T1000 (cell line): ENCODE measurements at regions not wholly inside any gene's neighbourhood (a gene's known extent, or its start where the extent isn't known, plus 50 kb on each side); places are given as distances from the start of the nearest gene placed in this dataset.

Experiments
- DNase-seq: peaks from one replicate; lab custom pipeline; 2025; ENCODE audit warnings: mixed read lengths; lab: John Stamatoyannopoulos, UW

DNA sequence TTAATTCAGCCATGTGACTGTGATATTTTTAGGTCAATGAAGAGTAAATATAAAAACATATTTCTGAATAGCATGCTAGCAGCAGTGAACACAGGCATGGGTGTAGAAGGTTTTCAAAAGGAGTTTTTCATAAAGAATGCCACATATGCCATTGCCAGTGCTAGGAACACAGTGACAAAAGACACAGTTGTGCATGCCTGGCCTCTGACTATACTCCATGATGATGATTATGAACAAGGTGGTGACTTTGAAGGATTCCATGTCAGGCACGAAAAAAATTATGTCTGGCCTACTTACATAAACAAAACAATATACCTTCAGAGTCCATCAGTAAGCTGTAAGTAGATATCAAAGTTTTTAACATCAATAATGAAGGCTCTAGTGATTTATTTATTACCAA is 438.7 kb downstream of the TLE1 start:
- DNase-seq, result no peak

GRCh38 chr9:81250041-81250440 is 439.3 kb downstream of the TLE1 start:
- DNase-seq, result no peak

DNA sequence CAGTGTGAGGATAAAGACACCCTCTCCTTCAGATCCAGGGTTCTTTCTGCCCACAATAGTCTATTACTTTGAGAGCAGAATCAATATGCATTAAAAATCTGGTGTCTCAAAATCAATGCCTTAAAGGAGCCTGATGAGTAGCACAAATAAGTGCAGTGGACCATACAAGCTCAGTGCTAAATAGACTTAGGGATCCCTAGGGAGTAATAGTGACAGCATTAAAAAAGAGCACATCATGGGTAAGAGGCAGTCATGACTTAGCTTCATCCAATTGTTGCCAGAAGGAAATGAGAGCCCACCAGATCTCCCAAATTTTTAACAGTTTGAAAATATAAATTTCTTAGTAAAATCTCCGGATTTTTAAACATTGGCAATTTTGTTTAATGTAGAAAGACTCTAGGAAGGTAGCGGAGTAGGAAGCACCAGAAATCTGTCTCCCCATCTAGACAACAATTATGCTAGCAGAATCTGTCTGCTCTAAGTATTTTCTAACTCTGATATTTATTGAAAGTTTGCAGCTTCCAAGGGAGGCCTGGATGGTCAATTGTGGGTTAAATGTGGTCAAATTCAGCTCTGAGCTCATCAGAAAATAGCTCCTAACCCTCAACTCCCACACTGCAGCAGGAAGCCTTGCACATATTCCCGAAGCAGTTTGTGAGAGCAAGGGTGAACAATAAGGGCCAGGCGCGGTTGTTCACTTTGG is 443.9 kb downstream of the TLE1 start:
- DNase-seq, result no peak

DNA sequence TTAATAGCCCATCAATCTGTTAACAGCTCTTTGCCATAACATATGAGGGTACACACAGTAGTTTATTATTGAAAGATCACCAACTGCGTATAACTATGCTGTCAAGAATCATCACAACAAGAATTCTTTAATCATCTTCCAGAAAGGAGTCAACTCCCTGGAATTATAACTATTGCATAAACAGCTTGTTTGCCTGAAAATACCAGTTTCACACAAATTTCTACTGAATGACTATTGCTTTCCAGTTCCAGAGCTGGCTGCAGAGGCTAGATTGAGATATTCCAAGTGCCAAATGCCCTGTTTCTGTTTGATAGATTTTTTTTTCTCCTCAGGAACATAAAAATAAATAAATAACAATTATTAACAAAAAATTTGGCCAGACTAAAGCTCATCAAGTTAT is 444.7 kb downstream of the TLE1 start:
- no peak for DNase-seq

DNA sequence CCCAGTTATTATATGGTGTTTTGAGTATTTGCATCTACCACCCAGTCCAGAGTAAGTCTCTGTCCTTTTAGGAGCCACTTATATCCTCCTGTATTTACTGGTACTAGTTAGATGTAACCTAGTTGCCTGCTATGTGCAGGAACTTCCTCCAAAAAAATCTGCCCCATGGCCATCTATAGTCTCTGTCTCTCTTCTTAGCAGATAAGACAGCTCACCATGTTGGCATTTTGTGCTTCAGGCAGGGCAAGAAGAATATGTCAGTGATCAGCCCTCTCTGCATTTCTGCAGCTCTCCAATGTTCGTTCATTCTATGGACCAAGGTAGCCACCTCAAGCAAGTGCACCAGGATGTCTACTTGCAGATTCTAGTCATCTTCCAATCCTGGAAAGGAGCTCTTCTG is 446.5 kb downstream of the TLE1 start:
- no peak for DNase-seq

- DNase-seq, result no peak
Observed at GRCh38 chr9:81239388-81239787, 450.0 kb downstream of the TLE1 start.

GRCh38 chr9:81237565-81238231 is 451.6 kb downstream of the TLE1 start:
- DNase-seq, result no peak

- no peak for DNase-seq
Observed at GRCh38 chr9:81234924-81235610, 454.3 kb downstream of the TLE1 start.

DNA sequence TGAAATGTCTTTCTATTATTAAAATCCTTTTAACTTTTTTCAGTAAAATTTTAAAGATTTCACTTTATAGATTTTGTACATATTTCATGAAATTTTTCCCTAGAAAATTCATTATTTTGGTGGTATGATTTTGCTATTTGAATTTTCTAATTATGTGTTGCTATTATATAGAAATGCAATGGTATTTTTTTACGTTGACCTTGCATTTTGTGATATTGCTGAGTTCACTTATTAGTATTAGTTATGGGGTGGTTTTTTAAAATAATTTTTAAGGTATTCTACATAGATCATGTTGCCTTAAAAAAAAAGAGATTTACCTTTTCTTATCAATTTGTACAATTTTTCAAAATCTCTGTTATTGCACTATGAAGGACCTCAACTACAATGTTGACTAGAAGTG is 458.3 kb downstream of the TLE1 start:
- DNase-seq, result no peak

GRCh38 chr9:81227507-81228245 is 461.7 kb downstream of the TLE1 start:
- no peak for DNase-seq

DNA sequence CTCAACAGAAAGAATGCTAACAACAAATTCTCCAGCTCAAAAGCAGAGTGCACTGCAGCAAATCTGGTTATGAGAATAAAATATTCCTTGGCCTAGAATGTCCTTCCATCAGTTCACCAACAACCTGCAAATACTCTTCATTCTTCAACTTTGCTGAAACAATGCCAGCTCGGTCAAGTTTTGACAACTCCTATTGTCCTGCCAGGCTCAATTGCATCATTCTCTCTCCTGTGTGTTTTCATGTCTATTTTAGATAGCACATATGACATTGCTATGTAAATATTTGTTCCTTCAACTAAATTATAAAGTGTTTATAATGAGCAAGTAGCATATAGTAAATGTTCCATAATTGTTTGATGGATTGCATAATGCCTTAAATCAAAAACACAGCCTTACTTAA is 463.8 kb downstream of the TLE1 start:
- no peak for DNase-seq

DNA sequence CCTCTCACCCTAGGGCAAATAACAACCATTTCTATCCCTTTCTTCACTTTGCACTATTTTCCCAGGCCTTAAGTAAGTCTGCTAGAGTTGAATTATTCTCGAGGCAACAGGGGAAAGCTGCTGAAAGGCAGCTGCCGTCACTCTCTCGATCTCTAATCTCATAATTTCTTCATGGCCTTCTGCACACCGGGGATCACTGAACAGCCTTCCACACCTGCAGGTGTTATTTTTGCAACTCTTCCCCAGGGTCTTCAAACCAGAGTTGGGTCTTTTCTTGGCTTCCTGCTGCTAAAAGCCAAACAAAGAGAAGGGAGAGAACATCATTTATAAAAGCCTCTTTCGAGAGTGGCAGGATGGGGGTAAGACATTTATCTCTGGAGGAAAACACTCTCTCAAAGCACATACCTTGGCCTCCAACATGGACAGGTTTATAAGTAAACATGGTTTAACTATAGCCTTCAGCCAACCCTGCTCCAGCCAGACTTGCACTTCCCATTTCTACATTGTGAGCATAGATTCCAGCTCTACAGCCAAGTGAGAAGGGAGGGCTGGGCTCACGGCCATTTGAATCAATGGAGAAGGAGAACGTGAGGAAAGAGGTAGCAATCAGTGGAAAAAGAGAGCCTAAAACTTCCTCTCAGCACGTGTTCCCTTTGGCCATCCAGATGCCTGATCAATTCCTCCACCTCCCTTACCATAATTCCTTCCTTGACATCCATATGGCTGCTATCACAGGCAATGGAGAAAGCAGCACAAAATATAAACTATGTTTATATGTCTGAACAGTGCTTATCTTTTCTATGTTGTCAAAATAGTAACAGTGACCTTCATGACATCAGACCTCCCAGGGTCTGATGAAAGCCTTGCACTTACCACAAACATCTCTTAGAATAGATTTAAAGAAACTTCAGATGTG is 464.9 kb downstream of the TLE1 start:
- DNase-seq, result no peak

DNA sequence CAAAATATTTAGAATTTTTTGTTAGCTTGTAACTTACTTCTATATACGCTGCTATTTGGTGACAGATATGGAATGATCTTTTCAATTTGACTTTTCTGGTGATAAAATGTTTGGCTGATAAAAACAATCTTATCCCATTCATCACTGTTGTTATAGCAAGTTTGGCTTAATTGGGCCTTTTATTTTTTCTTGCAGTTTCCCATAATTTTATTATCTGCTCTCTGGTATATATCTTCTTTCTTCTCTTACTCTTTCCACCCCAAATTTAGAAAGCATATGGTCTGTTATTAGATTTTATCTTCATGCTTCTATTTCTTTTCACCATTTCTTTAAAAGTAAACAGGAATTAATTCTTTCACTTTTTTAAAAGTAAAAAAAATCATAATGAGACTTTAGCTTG is 474.4 kb downstream of the TLE1 start:
- no peak for DNase-seq

- no peak for DNase-seq
Observed at GRCh38 chr9:81213456-81213855, 475.9 kb downstream of the TLE1 start.

DNA sequence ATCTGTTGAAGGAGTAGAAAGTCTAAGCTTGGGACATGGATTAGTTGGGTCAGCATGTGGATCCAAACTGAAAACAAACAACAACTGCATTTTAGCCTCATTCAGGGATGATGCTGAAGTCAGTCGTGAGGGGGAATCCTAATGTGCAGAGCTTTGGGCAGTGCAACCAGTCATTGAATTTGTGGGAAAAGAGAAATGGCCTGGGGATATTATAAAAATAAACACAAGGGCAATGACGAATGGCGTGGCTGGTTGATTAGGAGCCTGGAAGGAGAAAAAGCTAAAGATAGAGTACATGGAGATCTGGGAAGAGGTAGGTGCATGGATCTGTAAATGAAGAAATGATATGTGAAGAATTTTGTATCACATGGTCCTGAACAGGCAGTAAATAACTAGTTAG is 477.6 kb downstream of the TLE1 start:
- DNase-seq, result no peak

- DNase-seq, result no peak
Observed at GRCh38 chr9:81207651-81208050, 481.7 kb downstream of the TLE1 start.

DNA sequence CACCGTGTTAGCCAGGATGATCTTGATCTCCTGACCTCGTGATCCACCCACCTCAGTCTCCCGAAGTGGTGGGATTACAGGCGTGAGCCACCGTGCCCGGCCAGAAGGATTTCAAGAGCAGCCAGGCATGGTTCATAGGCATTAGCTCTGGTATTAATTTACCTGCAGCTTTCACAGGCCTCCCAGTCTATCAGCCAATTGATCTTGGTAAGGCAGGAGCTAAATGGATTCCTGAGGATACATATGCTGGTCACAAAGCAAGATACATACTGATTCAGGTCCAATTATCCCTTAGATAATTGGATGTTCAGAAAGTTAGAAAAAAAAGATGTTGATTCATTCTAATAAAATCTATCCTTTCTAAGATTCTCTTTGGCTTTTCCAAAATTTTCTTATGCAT is 487.1 kb downstream of the TLE1 start:
- no peak for DNase-seq

DNA sequence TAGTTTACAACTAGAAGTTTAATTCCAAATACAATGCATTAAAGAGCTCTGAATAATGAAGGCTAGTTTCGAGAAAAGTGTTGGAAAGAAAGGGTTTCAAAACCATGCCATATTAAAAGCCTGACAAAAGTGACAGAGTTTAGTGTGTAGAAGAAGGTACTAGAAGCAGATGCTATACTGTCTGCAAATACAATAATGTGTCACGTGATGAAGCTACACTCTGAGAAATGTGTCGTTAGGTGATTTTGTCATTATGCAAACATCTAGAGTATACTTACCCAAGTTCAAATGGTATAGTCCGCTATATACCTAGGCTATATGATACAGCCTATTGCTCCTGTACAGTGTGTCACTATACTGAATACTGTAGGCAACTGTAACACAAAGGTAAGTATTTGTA is 494.1 kb downstream of the TLE1 start:
- no peak for DNase-seq

GRCh38 chr9:81193362-81194339 is 495.7 kb downstream of the TLE1 start:
- DNase-seq, result no peak

DNA sequence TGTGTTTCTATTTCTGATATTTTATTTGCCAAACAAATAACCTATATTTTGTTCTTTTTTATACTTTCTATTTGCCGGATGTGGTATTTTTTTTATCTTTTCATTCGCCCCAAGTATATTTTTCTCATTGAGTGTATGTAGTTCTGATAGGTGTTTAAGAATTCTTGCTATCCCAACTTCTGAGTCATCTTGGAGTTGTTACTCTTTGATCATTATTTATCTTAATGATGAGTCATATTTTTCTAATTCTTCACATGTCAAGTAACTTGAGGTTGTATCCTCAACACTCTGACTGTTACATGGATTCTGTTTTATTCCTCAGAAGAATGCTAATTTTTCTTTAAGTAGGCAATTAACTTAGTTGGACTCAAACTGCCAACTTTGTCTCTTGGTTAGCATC is 498.1 kb downstream of the TLE1 start:
- no peak for DNase-seq
